Hindlimb muscle (tissue), 1 donor: ENCODE measurements at regions not wholly inside any gene's neighbourhood (a gene's known extent, or its start where the extent isn't known, plus 50 kb on each side); places are given as distances from the start of the nearest gene placed in this dataset.

Source experiments
- DNase-seq: peaks from one replicate; pipeline ENCODE4 v3.0.0-alpha.2; 2013

- DNase-seq, result no peak
Measured at GRCh38 chr15:59953392-59953883, 50.7 kb upstream of the FOXB1 start.

GRCh38 chr15:59952960-59953359 lies 51.2 kb upstream of the FOXB1 start:
- DNase-seq, result no peak

- DNase-seq, result no peak
Measured at GRCh38 chr15:59950603-59951388, 53.3 kb upstream of the FOXB1 start.

- DNase-seq, result no peak
Measured at GRCh38 chr15:59948924-59949613, 55.0 kb upstream of the FOXB1 start.

- no peak for DNase-seq
Measured at GRCh38 chr15:59946084-59946483, 58.0 kb upstream of the FOXB1 start.

GRCh38 chr15:59945036-59945435 lies 59.1 kb upstream of the FOXB1 start:
- DNase-seq, result no peak

GRCh38 chr15:59941612-59942011 lies 62.5 kb upstream of the FOXB1 start:
- DNase-seq, result no peak

- DNase-seq, result no peak
Measured at GRCh38 chr15:59940928-59941327, 63.2 kb upstream of the FOXB1 start.

- DNase-seq, result no peak
Measured at GRCh38 chr15:59940456-59940855, 63.7 kb upstream of the FOXB1 start.

- no peak for DNase-seq
Measured at GRCh38 chr15:59936741-59937140, 67.4 kb upstream of the FOXB1 start.

- DNase-seq, result no peak
Measured at GRCh38 chr15:59933607-59934006, 70.5 kb upstream of the FOXB1 start.

- DNase-seq, result no peak
Measured at GRCh38 chr15:59931646-59932261, 72.4 kb upstream of the FOXB1 start.

- no peak for DNase-seq
Measured at GRCh38 chr15:59924812-59925522, 79.1 kb upstream of the FOXB1 start.

GRCh38 chr15:59924096-59924495 lies 80.0 kb upstream of the FOXB1 start:
- no peak for DNase-seq

- no peak for DNase-seq
Measured at GRCh38 chr15:59923508-59923907, 80.6 kb upstream of the FOXB1 start.

GRCh38 chr15:59918994-59919951 lies 84.8 kb upstream of the FOXB1 start:
- DNase-seq, result no peak

- DNase-seq, result peak; percentile 2
Measured at GRCh38 chr15:59917504-59918157, 86.5 kb upstream of the FOXB1 start.

- no peak for DNase-seq
Measured at GRCh38 chr15:59906046-59906445, 98.1 kb upstream of the FOXB1 start.

- no peak for DNase-seq
Measured at GRCh38 chr15:59905176-59905575, 98.9 kb upstream of the FOXB1 start.

- DNase-seq, result no peak
Measured at GRCh38 chr15:59904450-59905135, 99.5 kb upstream of the FOXB1 start.
